SK-N-SH treated with all-trans-retinoic acid at 6 μM for 48 hours (cell line): ENCODE measurements at regions not wholly inside any gene's neighbourhood (a gene's known extent, or its start where the extent isn't known, plus 50 kb on each side); places are given as distances from the start of the nearest gene placed in this dataset.

Source experiments
- ATAC-seq: fragments of 200-7000 bp; cut with Tn5 transposase; 3 replicates; pipeline ENCODE4 v1.9.1; 2020; ENCODE audit warnings: mild to moderate bottlenecking, moderate library complexity
- ARNTL ChIP-seq: fragments of 450-650 bp; formaldehyde crosslinking; IDR thresholded peaks from 2 replicates; pipeline ENCODE4 v1.5.0; 2020; ENCODE audit warnings: low read depth, mild to moderate bottlenecking, moderate library complexity, borderline replicate concordance
- CSDC2 ChIP-seq: fragments of 250-450 bp; sonication (Bioruptor Pico); IDR thresholded peaks from 2 replicates; pipeline ENCODE4 v1.5.0; 2020; ENCODE audit warnings: mild to moderate bottlenecking, moderate library complexity
- CSRNP3 ChIP-seq: fragments of 250-450 bp; sonication (Bioruptor Pico); IDR thresholded peaks from 2 replicates; pipeline ENCODE4 v1.5.1; 2021; ENCODE audit warnings: mild to moderate bottlenecking, moderate library complexity
- ESRRG ChIP-seq: fragments of 250-450 bp; sonication (Bioruptor Pico); IDR thresholded peaks from 2 replicates; pipeline ENCODE4 v1.6.1; 2021; ENCODE audit warnings: mild to moderate bottlenecking
- GLIS3 ChIP-seq: fragments of 250-450 bp; sonication (Bioruptor Pico); IDR thresholded peaks from 2 replicates; pipeline ENCODE4 v1.5.0; 2020; ENCODE audit warnings: mild to moderate bottlenecking, moderate library complexity
- ISL1 ChIP-seq: fragments of 250-450 bp; sonication (Bioruptor Pico); IDR thresholded peaks from 2 replicates; pipeline ENCODE4 v2.1.2; 2022; ENCODE audit warnings: mild to moderate bottlenecking, moderate library complexity
- OSR1 ChIP-seq: fragments of 250-450 bp; sonication (Bioruptor Pico); IDR thresholded peaks from 2 replicates; pipeline ENCODE4 v1.8.0; 2022; ENCODE audit warnings: moderate library complexity, mild to moderate bottlenecking, inconsistent platforms
- PATZ1 ChIP-seq: fragments of 250-450 bp; sonication (Bioruptor Pico); IDR thresholded peaks from 2 replicates; pipeline ENCODE4 v1.8.0; 2020; ENCODE audit warnings: mild to moderate bottlenecking, moderate library complexity, borderline replicate concordance
- PPARA ChIP-seq: fragments of 250-450 bp; sonication (Bioruptor Pico); IDR thresholded peaks from 2 replicates; pipeline ENCODE4 v1.5.0; 2020; ENCODE audit warnings: mild to moderate bottlenecking, borderline replicate concordance
- RARB ChIP-seq: fragments of 250-450 bp; sonication (Bioruptor Pico); IDR thresholded peaks from 2 replicates; pipeline ENCODE4 v1.8.0; 2021; ENCODE audit warnings: mild to moderate bottlenecking, moderate library complexity
- SNAI2 ChIP-seq: fragments of 250-450 bp; sonication (Bioruptor Pico); IDR thresholded peaks from 2 replicates; pipeline ENCODE4 v1.5.0; 2020; ENCODE audit warnings: mild to moderate bottlenecking, moderate library complexity
- TCF4 ChIP-seq: fragments of 250-450 bp; sonication (Bioruptor Pico); IDR thresholded peaks from 2 replicates; pipeline ENCODE4 v1.8.0; 2021; ENCODE audit warnings: mild to moderate bottlenecking, moderate library complexity, borderline replicate concordance
- TOX ChIP-seq: fragments of 250-450 bp; sonication (Bioruptor Pico); IDR thresholded peaks from 2 replicates; pipeline ENCODE4 v1.8.0; 2021; ENCODE audit warnings: mild to moderate bottlenecking, moderate library complexity, borderline replicate concordance
- ZC3H10 ChIP-seq: fragments of 250-450 bp; sonication (Bioruptor Pico); IDR thresholded peaks from 2 replicates; pipeline ENCODE4 v1.5.1; 2021; ENCODE audit warnings: mild to moderate bottlenecking, moderate library complexity
- ZFP3 ChIP-seq: fragments of 250-450 bp; sonication (Bioruptor Pico); IDR thresholded peaks from 2 replicates; pipeline ENCODE4 v1.5.0; 2020; ENCODE audit warnings: mild to moderate bottlenecking, moderate library complexity
- ZFP30 ChIP-seq: fragments of 450-650 bp; formaldehyde crosslinking; IDR thresholded peaks from 2 replicates; pipeline ENCODE4 v1.5.0; 2022; ENCODE audit warnings: mild to moderate bottlenecking, moderate library complexity
- ZNF565 ChIP-seq: fragments of 450-650 bp; formaldehyde crosslinking; conservative IDR thresholded peaks from 2 replicates; pipeline ENCODE4 v1.5.0; 2020; ENCODE audit warnings: low read depth, mild to moderate bottlenecking, moderate library complexity
- ZNF70 ChIP-seq: fragments of 450-650 bp; formaldehyde crosslinking; IDR thresholded peaks from 2 replicates; pipeline ENCODE4 v1.5.0; 2020; ENCODE audit warnings: mild to moderate bottlenecking, moderate library complexity
- ZNF8 ChIP-seq: fragments of 450-650 bp; formaldehyde crosslinking; IDR thresholded peaks from 2 replicates; pipeline ENCODE4 v1.5.0; 2020; ENCODE audit warnings: mild to moderate bottlenecking, moderate library complexity
- TF ChIP-seq, protein P1 (sequence below): fragments of 250-450 bp; sonication (Bioruptor Pico); IDR thresholded peaks from 2 replicates; pipeline ENCODE4 v1.8.0; 2021; ENCODE audit warnings: low read depth, mild to moderate bottlenecking, moderate library complexity, borderline replicate concordance
- TF ChIP-seq, protein P2 (sequence below): fragments of 250-450 bp; sonication (Bioruptor Pico); IDR thresholded peaks from 2 replicates; pipeline ENCODE4 v1.5.1; 2020; ENCODE audit warnings: low read depth, mild to moderate bottlenecking, moderate library complexity
- TF ChIP-seq, protein P3 (sequence below): fragments of 250-450 bp; sonication (Bioruptor Pico); IDR thresholded peaks from 2 replicates; pipeline ENCODE4 v1.5.0; 2020; ENCODE audit warnings: mild to moderate bottlenecking, moderate library complexity

DNA sequence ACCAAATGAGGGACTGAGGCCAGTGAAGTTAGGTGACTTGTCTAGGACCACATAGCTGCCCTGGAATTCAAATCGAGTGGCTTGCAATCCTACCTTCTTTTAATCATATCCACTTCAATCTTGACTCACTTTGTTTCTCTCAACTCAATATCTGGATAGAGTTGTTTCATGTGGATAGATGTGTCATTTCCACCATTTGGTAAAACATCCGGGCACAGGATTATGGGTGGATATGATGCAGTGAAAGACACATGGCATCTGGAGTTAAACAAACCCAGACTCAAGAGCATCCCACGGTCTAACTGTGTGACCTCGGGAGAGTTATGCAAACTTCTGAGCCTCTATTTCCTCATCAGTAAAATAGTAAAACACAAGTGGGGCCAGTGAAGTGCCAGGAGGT lies 103.6 kb upstream of the CNKSR3 start:
- no peak for TF ChIP-seq SNAI2 (CRISPR knock-in tag)
- no peak for TF ChIP-seq TCF4
- TF ChIP-seq ARNTL, result no peak
- no peak for TF ChIP-seq ZFP30 (CRISPR knock-in tag)
- TF ChIP-seq CSRNP3, result no peak
- TF ChIP-seq, protein P1, sequence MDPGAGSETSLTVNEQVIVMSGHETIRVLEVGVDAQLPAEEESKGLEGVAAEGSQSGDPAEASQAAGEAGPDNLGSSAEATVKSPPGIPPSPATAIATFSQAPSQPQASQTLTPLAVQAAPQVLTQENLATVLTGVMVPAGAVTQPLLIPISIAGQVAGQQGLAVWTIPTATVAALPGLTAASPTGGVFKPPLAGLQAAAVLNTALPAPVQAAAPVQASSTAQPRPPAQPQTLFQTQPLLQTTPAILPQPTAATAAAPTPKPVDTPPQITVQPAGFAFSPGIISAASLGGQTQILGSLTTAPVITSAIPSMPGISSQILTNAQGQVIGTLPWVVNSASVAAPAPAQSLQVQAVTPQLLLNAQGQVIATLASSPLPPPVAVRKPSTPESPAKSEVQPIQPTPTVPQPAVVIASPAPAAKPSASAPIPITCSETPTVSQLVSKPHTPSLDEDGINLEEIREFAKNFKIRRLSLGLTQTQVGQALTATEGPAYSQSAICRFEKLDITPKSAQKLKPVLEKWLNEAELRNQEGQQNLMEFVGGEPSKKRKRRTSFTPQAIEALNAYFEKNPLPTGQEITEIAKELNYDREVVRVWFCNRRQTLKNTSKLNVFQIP (CRISPR knock-in tag), result no peak
- no peak for TF ChIP-seq PPARA (CRISPR knock-in tag)
- no peak for TF ChIP-seq TOX
- no peak for TF ChIP-seq OSR1
- TF ChIP-seq ZFP3 (CRISPR knock-in tag), result no peak
- TF ChIP-seq ZNF70 (CRISPR knock-in tag), result no peak
- TF ChIP-seq, protein P2, sequence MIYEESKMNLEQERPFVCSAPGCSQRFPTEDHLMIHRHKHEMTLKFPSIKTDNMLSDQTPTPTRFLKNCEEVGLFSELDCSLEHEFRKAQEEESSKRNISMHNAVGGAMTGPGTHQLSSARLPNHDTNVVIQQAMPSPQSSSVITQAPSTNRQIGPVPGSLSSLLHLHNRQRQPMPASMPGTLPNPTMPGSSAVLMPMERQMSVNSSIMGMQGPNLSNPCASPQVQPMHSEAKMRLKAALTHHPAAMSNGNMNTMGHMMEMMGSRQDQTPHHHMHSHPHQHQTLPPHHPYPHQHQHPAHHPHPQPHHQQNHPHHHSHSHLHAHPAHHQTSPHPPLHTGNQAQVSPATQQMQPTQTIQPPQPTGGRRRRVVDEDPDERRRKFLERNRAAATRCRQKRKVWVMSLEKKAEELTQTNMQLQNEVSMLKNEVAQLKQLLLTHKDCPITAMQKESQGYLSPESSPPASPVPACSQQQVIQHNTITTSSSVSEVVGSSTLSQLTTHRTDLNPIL, result no peak
- TF ChIP-seq ZNF565 (CRISPR knock-in tag), result no peak
- TF ChIP-seq ESRRG (CRISPR knock-in tag), result no peak
- TF ChIP-seq RARB (CRISPR knock-in tag), result no peak
- TF ChIP-seq CSDC2 (CRISPR knock-in tag), result no peak
- TF ChIP-seq ISL1 (CRISPR knock-in tag), result no peak
- TF ChIP-seq ZC3H10 (CRISPR knock-in tag), result no peak
- ATAC-seq, result no peak

DNA sequence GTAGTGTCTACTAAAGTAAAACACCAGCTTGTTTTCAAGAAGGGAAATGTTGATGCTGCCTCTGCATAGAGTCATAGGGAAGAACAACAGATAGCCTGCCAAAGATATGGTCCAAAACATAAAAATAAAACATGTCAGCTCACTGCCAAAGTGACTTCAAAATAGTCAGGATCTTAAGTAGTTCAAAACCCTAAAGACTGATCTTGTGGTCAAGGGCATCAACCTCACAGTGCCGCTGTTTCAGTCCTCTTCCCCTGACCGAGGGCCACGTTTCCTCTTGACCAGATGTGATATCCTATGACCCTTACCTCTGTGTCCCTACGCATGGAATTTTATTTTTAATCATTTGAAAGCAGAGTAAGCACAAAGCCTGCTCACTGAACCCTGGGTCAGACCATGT lies 104.2 kb upstream of the CNKSR3 start:
- ATAC-seq, result no peak
- TF ChIP-seq ZNF8 (CRISPR knock-in tag), result no peak
- TF ChIP-seq SNAI2 (CRISPR knock-in tag), result no peak
- no peak for TF ChIP-seq ESRRG (CRISPR knock-in tag)
- no peak for TF ChIP-seq ARNTL
- no peak for TF ChIP-seq PPARA (CRISPR knock-in tag)
- TF ChIP-seq CSDC2 (CRISPR knock-in tag), result no peak
- TF ChIP-seq RARB (CRISPR knock-in tag), result no peak
- TF ChIP-seq, protein P1 (CRISPR knock-in tag), result no peak
- no peak for TF ChIP-seq TCF4
- TF ChIP-seq TOX, result no peak
- TF ChIP-seq, protein P3, sequence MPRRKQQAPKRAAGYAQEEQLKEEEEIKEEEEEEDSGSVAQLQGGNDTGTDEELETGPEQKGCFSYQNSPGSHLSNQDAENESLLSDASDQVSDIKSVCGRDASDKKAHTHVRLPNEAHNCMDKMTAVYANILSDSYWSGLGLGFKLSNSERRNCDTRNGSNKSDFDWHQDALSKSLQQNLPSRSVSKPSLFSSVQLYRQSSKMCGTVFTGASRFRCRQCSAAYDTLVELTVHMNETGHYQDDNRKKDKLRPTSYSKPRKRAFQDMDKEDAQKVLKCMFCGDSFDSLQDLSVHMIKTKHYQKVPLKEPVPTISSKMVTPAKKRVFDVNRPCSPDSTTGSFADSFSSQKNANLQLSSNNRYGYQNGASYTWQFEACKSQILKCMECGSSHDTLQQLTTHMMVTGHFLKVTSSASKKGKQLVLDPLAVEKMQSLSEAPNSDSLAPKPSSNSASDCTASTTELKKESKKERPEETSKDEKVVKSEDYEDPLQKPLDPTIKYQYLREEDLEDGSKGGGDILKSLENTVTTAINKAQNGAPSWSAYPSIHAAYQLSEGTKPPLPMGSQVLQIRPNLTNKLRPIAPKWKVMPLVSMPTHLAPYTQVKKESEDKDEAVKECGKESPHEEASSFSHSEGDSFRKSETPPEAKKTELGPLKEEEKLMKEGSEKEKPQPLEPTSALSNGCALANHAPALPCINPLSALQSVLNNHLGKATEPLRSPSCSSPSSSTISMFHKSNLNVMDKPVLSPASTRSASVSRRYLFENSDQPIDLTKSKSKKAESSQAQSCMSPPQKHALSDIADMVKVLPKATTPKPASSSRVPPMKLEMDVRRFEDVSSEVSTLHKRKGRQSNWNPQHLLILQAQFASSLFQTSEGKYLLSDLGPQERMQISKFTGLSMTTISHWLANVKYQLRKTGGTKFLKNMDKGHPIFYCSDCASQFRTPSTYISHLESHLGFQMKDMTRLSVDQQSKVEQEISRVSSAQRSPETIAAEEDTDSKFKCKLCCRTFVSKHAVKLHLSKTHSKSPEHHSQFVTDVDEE, result no peak
- TF ChIP-seq CSRNP3, result no peak
- no peak for TF ChIP-seq ZNF565 (CRISPR knock-in tag)
- TF ChIP-seq ZC3H10 (CRISPR knock-in tag), result no peak
- TF ChIP-seq, protein P2, result no peak
- TF ChIP-seq PATZ1 (CRISPR knock-in tag), result no peak
- no peak for TF ChIP-seq GLIS3 (CRISPR knock-in tag)
- TF ChIP-seq ISL1 (CRISPR knock-in tag), result no peak
